Tibial nerve (tissue), 4 donors: ENCODE measurements at regions not wholly inside any gene's neighbourhood (a gene's known extent, or its start where the extent isn't known, plus 50 kb on each side); places are given as distances from the start of the nearest gene placed in this dataset.

Experiments used
- CTCF ChIP-seq, 5 experiments: fragments of 200-600 bp in 3 of 5; fragments of 450-650 bp in 2 of 5; sonication (generic) in 3 of 5; IDR thresholded peaks; one replicate each; pipeline ENCODE4 v1.5.1; 2016 to 2019; ENCODE audit warnings: antibody characterized with exemption in 5 of 5, mild to moderate bottlenecking in 3 of 5, moderate library complexity in 2 of 5
- EP300 ChIP-seq, 2 donors: sonication (generic); formaldehyde crosslinking; IDR thresholded peaks; one replicate each; pipeline ENCODE4 v1.6.1; 2017; ENCODE audit warnings: antibody characterized with exemption in 2 of 2, mild to moderate bottlenecking in 1 of 2
- POLR2A ChIP-seq, 2 donors: fragments of 450-650 bp; IDR thresholded peaks; one replicate each; pipeline ENCODE4 v1.6.1; 2017; ENCODE audit warnings: antibody characterized with exemption in 2 of 2, mild to moderate bottlenecking in 2 of 2, moderate library complexity in 2 of 2

DNA sequence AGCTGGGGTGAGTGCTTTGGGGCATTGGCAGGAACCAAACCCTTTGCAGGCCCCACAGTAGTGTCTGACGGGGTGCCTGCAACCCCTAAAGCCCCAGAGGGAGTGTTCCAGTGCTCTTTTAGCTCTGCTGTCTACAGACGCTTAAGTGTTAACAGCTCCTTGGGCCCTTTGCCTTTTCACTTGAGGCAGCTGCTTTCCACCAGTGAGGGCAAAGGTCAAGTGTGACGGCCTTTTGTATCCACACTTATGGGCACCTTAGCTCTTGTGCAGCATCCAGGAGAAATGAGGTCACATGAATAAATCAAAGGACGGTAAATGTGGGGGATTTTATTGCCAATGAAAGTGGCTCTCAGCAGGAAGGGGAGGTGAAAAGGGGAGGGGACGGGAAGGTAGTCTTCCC, 241.4 kb upstream of the PCSK5 start:
- TF ChIP-seq CTCF (IDR thresholded peaks at IDR 0.05) (no peak), POLR2A (IDR thresholded peaks at IDR 0.05) (no peak), EP300 (IDR thresholded peaks at IDR 0.05) (no peak)
